B cell (primary cell): ENCODE measurements at regions not wholly inside any gene's neighbourhood (a gene's known extent, or its start where the extent isn't known, plus 50 kb on each side); places are given as distances from the start of the nearest gene placed in this dataset.

Source experiments
- CTCF ChIP-seq: fragments of 200-600 bp; IDR thresholded peaks from one replicate; pipeline ENCODE4 v1.8.0; 2022; ENCODE audit warnings: antibody characterized with exemption, mild to moderate bottlenecking
- EZH2 ChIP-seq: IDR thresholded peaks from 2 replicates; pipeline ENCODE4 v1.6.1; 2012; ENCODE audit warnings: borderline replicate concordance, low read depth, mild to moderate bottlenecking, moderate library complexity, low read length; ENCODE audit not compliant: insufficient read depth, poor library complexity, severe bottlenecking

GRCh38 chr9:99300603-99301002 is 78.5 kb downstream of the SEC61B start:
- TF ChIP-seq CTCF: no peak
- no peak for TF ChIP-seq EZH2
